ENCODE measurements at regions not wholly inside any gene's neighbourhood (a gene's known extent, or its start where the extent isn't known, plus 50 kb on each side); places are given as distances from the start of the nearest gene placed in this dataset.

DNA sequence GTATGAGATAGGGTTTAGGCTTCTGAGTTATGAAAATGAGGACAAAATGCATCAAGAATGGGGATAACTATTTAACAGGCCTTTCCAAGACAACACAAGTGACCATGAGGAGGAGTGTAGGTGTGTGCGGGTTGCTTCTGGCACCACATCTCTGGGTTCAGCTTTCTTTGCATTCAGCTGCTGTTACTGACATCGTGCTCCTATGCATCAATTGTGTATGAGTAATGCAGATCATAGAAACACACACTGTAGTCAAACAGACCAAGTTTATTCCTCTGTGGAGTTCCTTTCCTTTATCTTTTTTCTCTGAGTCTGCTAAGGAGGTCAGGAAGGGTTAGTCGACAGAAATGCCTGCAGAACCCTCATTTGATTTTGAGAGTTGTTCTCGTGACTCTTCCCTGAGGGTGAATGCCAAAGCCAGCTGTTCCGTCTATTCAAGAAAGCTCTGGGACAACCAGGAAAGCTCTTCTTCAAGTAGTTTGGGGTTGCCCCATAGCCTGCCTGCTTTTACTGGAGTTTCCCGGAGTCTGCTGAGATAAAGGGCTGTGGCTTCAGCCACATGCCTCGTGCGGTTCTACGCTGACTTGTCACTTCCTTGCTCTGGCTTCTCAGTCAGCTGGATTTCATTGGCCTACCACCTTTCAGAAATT lies 136.7 kb upstream of the TLE3 start:
- TF ChIP-seq TAF1 (IDR thresholded peaks at IDR 0.05; ENCODE audit: low read depth) (no peak), USF1 (IDR thresholded peaks at IDR 0.05) (no peak), TCF12 (IDR thresholded peaks at IDR 0.05; ENCODE audit: low read depth) (no peak), TEAD4 (IDR thresholded peaks at IDR 0.05) (no peak), EP300 (IDR thresholded peaks at IDR 0.05; ENCODE audit: borderline replicate concordance) (no peak), NFIC (IDR thresholded peaks at IDR 0.05) (no peak), RAD21 (IDR thresholded peaks at IDR 0.05; ENCODE audit: low read depth) (no peak), ZBTB7A (IDR thresholded peaks at IDR 0.05; ENCODE audit: low read depth) (no peak), EGR1 (IDR thresholded peaks at IDR 0.05) (no peak)
- TF ChIP-seq, protein P1, sequence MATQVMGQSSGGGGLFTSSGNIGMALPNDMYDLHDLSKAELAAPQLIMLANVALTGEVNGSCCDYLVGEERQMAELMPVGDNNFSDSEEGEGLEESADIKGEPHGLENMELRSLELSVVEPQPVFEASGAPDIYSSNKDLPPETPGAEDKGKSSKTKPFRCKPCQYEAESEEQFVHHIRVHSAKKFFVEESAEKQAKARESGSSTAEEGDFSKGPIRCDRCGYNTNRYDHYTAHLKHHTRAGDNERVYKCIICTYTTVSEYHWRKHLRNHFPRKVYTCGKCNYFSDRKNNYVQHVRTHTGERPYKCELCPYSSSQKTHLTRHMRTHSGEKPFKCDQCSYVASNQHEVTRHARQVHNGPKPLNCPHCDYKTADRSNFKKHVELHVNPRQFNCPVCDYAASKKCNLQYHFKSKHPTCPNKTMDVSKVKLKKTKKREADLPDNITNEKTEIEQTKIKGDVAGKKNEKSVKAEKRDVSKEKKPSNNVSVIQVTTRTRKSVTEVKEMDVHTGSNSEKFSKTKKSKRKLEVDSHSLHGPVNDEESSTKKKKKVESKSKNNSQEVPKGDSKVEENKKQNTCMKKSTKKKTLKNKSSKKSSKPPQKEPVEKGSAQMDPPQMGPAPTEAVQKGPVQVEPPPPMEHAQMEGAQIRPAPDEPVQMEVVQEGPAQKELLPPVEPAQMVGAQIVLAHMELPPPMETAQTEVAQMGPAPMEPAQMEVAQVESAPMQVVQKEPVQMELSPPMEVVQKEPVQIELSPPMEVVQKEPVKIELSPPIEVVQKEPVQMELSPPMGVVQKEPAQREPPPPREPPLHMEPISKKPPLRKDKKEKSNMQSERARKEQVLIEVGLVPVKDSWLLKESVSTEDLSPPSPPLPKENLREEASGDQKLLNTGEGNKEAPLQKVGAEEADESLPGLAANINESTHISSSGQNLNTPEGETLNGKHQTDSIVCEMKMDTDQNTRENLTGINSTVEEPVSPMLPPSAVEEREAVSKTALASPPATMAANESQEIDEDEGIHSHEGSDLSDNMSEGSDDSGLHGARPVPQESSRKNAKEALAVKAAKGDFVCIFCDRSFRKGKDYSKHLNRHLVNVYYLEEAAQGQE (IDR thresholded peaks at IDR 0.05; ENCODE audit: low read depth), result no peak

GRCh38 chr15:70231484-70231883 lies 133.8 kb upstream of the TLE3 start:
- TF ChIP-seq ZBTB7A (IDR thresholded peaks at IDR 0.05; ENCODE audit: low read depth) (no peak), RAD21 (IDR thresholded peaks at IDR 0.05; ENCODE audit: low read depth) (no peak), USF1 (IDR thresholded peaks at IDR 0.05) (no peak), CREB1 (IDR thresholded peaks at IDR 0.05; ENCODE audit: low read depth) (no peak), YY1 (IDR thresholded peaks at IDR 0.05; ENCODE audit: low read depth) (no peak), CEBPB (IDR thresholded peaks at IDR 0.05) (no peak), MAX (IDR thresholded peaks at IDR 0.05) (no peak), TEAD4 (IDR thresholded peaks at IDR 0.05) (no peak), TCF12 (IDR thresholded peaks at IDR 0.05; ENCODE audit: low read depth) (no peak), EP300 (IDR thresholded peaks at IDR 0.05; ENCODE audit: borderline replicate concordance) (no peak), NFIC (IDR thresholded peaks at IDR 0.05) (no peak), FOXM1 (IDR thresholded peaks at IDR 0.05; ENCODE audit: borderline replicate concordance, low read depth) (no peak), EGR1 (IDR thresholded peaks at IDR 0.05) (no peak), TAF1 (IDR thresholded peaks at IDR 0.05; ENCODE audit: low read depth) (no peak)
- TF ChIP-seq, protein P1 (IDR thresholded peaks at IDR 0.05; ENCODE audit: low read depth), result no peak

DNA sequence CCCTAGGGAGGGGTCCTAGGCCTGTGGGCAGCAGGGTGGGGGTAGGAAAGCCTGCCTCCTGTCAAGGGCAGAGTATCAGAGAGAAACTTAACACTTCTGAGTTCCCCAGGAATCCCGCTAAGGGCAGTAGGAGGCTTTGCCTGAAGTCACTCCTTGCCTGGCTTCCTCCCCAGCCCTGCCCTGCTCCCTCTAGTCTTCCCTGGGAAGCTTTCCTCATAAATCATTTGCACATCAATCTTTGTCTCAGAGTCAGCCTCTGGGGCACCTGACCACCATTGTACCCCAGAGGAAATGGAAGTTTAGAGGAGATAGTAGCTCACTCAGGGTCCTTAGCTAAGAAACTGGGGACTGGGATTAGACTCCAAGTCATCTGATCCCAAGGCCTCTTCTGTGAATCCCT lies 129.4 kb upstream of the TLE3 start:
- TF ChIP-seq TCF12 (IDR thresholded peaks at IDR 0.05; ENCODE audit: low read depth) (no peak), NFIC (IDR thresholded peaks at IDR 0.05) (no peak), CEBPB (IDR thresholded peaks at IDR 0.05) (no peak), CREB1 (IDR thresholded peaks at IDR 0.05; ENCODE audit: low read depth) (no peak), USF1 (IDR thresholded peaks at IDR 0.05) (no peak)

GRCh38 chr15:70226337-70226980 lies 128.7 kb upstream of the TLE3 start:
- TF ChIP-seq NFIC (IDR thresholded peaks at IDR 0.05) (no peak), TCF12 (IDR thresholded peaks at IDR 0.05; ENCODE audit: low read depth) (no peak), USF1 (IDR thresholded peaks at IDR 0.05) (no peak), TAF1 (IDR thresholded peaks at IDR 0.05; ENCODE audit: low read depth) (no peak), EGR1 (IDR thresholded peaks at IDR 0.05) (no peak), ZBTB7A (IDR thresholded peaks at IDR 0.05; ENCODE audit: low read depth) (no peak)
- TF ChIP-seq, protein P1 (IDR thresholded peaks at IDR 0.05; ENCODE audit: low read depth), result no peak

Data from Ishikawa (cell line).